ENCODE measurements at regions not wholly inside any gene's neighbourhood (a gene's known extent, or its start where the extent isn't known, plus 50 kb on each side); places are given as distances from the start of the nearest gene placed in this dataset.

GRCh38 chrX:17917945-17918577 lies 57.0 kb upstream of the RAI2 start:
- TF ChIP-seq POLR2A (IDR thresholded peaks at IDR 0.05; ENCODE audit: low read depth, low read length): no peak
- no peak for TF ChIP-seq MAFK (IDR thresholded peaks at IDR 0.05; ENCODE audit: low read depth, low read length)
- TF ChIP-seq CTCF (conservative IDR thresholded peaks at IDR 0.05; ENCODE audit: low read depth, low read length): no peak
- TF ChIP-seq MXI1 (IDR thresholded peaks at IDR 0.05; ENCODE audit: borderline replicate concordance, low read depth, low read length): no peak
- TF ChIP-seq RFX5 (IDR thresholded peaks at IDR 0.05; ENCODE audit: low read depth, low read length): no peak
- TF ChIP-seq ELK1 (IDR thresholded peaks at IDR 0.05; ENCODE audit: borderline replicate concordance, low read depth, low read length): no peak
- no peak for TF ChIP-seq FOS (IDR thresholded peaks at IDR 0.05; ENCODE audit: low read depth, low read length)
- no peak for TF ChIP-seq SMC3 (IDR thresholded peaks at IDR 0.05; ENCODE audit: low read depth, low read length)

Measured in IMR-90 (cell line).